ENCODE measurements at regions not wholly inside any gene's neighbourhood (a gene's known extent, or its start where the extent isn't known, plus 50 kb on each side); places are given as distances from the start of the nearest gene placed in this dataset.

- 28% methylated on average over 4 of the region's 6 CpGs for WGBS (ENCODE audit: low lambda C conversion rate)
- CTCF ChIA-PET: interaction anchor here (1.0 to 4.5 kb wide), 5 partner anchors 8 to 320 kb away, joined by 3 to 13 read pairs (median 4); no protein-coding TSS in a partner anchor
- H3K79me2 ChIP-seq (ENCODE audit: insufficient read depth): no peaks in the 10 kb centered on the region
These were observed 127.8 kb upstream of the IGSF21 start for GRCh38 chr1:17979815-17980214.

More at GRCh38 chr1:17979815-17980214, 127.8 kb upstream of the IGSF21 start:
- POLR2A ChIA-PET: no interaction called here
- no peaks in the 10 kb centered on the region for H3K9me2 ChIP-seq
- no peaks in the 10 kb centered on the region for H3K4me1 ChIP-seq (ENCODE audit: control insufficient read depth in 1 of 2, insufficient read depth in 2 of 2, low read depth in 1 of 2, low read length in 1 of 2)
- no peak overlapping the region for H3K4me2 ChIP-seq
- no peak overlapping the region for H2AFZ ChIP-seq (ENCODE audit: low read depth)
- H4K20me1 ChIP-seq (ENCODE audit: insufficient read depth): no peaks in the 10 kb centered on the region
- no peaks in the 10 kb centered on the region for H3K27me3 ChIP-seq (ENCODE audit: insufficient read depth)
- H3K27ac ChIP-seq (ENCODE audit: low read depth in 2 of 2, low read length in 1 of 2): no peak overlapping the region
- TF ChIP-seq NRF1 (IDR thresholded peaks at IDR 0.05; ENCODE audit: low read depth, low read length) (no peak), ZBTB33 (IDR thresholded peaks at IDR 0.05; ENCODE audit: borderline replicate concordance, low read depth) (no peak), MEF2A (IDR thresholded peaks at IDR 0.05; ENCODE audit: borderline replicate concordance, low read depth) (no peak), IRF3 (IDR thresholded peaks at IDR 0.05; ENCODE audit: low read depth, low read length) (no peak), SIN3A (IDR thresholded peaks at IDR 0.05; ENCODE audit: borderline replicate concordance, low read depth, low read length) (no peak), MXI1 (IDR thresholded peaks at IDR 0.05; ENCODE audit: low read depth, low read length) (no peak), REST (IDR thresholded peaks at IDR 0.05; ENCODE audit: low read depth, low read length) (no peak), RFX5 (IDR thresholded peaks at IDR 0.05; ENCODE audit: low read length) (no peak), NFIC (IDR thresholded peaks at IDR 0.05; ENCODE audit: borderline replicate concordance) (no peak)
- no peaks in the 10 kb centered on the region for H3K36me3 ChIP-seq (replicated peaks in 1 of 2; ENCODE audit: control insufficient read depth in 1 of 2, insufficient read depth in 2 of 2, low read length in 1 of 2)
- no peak overlapping the region for H3K9ac ChIP-seq
- no peak for DNase-seq
- no peak overlapping the region for H3K4me3 ChIP-seq (ENCODE audit: low read depth in 2 of 2, low read length in 1 of 2)
- no peaks in the 10 kb centered on the region for H3F3A ChIP-seq (replicated peaks; ENCODE audit: insufficient read depth)
- H3K9me3 ChIP-seq: no peaks in the 10 kb centered on the region
